Ishikawa (cell line): ENCODE measurements at regions not wholly inside any gene's neighbourhood (a gene's known extent, or its start where the extent isn't known, plus 50 kb on each side); places are given as distances from the start of the nearest gene placed in this dataset.

Source experiments
- EGR1 ChIP-seq: IDR thresholded peaks from 2 replicates; pipeline ENCODE4 v1.6.1; 2012
- FOXM1 ChIP-seq: IDR thresholded peaks from 2 replicates; pipeline ENCODE4 v1.6.1; 2012; ENCODE audit warnings: low read depth, borderline replicate concordance
- RAD21 ChIP-seq: IDR thresholded peaks from 2 replicates; pipeline ENCODE4 v1.6.1; 2012; ENCODE audit warnings: low read depth
- TAF1 ChIP-seq: IDR thresholded peaks from 2 replicates; pipeline ENCODE4 v1.6.1; 2012; ENCODE audit warnings: low read depth, mild to moderate bottlenecking
- TCF12 ChIP-seq: IDR thresholded peaks from 2 replicates; pipeline ENCODE4 v1.6.1; 2012; ENCODE audit warnings: low read depth
- TEAD4 ChIP-seq: IDR thresholded peaks from 2 replicates; pipeline ENCODE4 v1.6.1; 2012
- USF1 ChIP-seq: IDR thresholded peaks from 2 replicates; pipeline ENCODE4 v1.6.1; 2012
- ZBTB7A ChIP-seq: IDR thresholded peaks from 2 replicates; pipeline ENCODE4 v1.6.1; 2012; ENCODE audit warnings: low read depth

GRCh38 chr3:112699436-112699978 is 58.6 kb upstream of the CCDC80 start:
- TF ChIP-seq RAD21 (peak; percentile 59), FOXM1 (no peak)

- TF ChIP-seq TEAD4: no peak
- no peak for TF ChIP-seq RAD21
- TF ChIP-seq TAF1: no peak
- no peak for TF ChIP-seq FOXM1
- TF ChIP-seq ZBTB7A: no peak
- TF ChIP-seq TCF12: no peak
- no peak for TF ChIP-seq USF1
- no peak for TF ChIP-seq EGR1
Measured at GRCh38 chr3:112693186-112693585, 52.2 kb upstream of the CCDC80 start.
